GM21576 (cell line): ENCODE measurements at regions not wholly inside any gene's neighbourhood (a gene's known extent, or its start where the extent isn't known, plus 50 kb on each side); places are given as distances from the start of the nearest gene placed in this dataset.

Experiments used
- ATAC-seq: cut with Tn5 transposase; IDR thresholded peaks from one replicate; pipeline ENCODE4 v1.9.1; 2021; ENCODE audit warnings: mild to moderate bottlenecking, moderate library complexity; ENCODE audit not compliant: unreplicated experiment

DNA sequence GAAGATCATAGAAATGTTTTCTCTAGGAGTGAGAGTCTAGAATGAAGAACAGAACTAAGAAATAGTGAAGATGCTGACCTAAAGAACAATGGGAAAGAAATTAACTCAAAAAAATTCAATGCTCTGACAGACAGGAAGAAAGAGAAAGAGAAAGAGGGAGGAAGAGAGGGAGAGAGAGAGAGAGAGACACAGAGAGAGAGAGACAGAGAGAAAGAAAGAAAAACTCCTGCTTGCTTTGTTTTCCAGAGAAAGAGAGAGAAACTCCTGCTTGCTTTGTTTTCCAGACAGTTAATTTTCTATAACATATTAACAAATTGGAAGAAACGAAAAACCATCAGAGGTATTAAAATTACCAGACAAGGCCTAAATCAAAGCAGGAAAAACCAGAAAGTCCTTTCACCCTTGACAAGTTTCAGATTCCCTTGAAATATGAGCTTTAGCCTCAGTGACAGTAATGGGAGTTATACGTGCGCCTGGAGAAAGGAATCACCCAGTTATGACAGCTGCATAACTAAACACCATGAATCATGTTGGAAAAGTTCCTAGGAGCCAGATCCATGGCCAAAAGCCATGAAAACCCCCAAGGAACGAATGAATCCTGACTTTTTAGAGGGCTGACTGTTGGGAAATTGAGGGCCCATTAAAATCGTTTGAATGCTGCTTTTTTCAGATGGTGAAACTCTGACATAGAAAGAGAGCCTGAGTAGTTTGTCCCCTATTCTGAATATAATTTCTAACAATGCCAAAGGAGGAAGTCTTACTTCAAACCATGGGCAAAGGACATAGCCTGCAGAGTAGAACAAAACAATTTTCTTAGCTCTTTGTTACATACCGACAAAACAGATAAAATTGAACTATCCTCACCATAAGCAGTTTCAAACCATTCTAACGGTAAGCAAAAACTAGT, 228.6 kb upstream of the CHST9 start:
- ATAC-seq: no peak

DNA sequence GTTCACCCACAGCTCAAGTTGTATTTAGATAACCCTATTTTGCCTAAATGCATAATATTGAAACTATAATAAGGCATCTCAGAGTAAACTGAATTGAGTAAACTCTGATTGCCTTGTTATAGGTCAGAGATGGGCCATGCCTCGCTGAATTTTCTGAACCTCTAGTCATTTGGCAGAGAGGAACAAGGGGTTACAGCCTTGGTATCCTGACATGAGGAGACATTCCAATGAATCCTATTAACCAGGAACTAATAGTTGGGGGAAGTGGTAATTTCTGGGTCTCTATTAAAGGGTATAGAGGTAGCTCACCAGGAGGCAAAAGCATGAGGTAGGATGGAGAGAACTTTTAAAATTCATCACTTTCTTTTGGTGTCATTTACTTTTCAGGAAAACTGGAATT, 227.4 kb upstream of the CHST9 start:
- no peak for ATAC-seq

DNA sequence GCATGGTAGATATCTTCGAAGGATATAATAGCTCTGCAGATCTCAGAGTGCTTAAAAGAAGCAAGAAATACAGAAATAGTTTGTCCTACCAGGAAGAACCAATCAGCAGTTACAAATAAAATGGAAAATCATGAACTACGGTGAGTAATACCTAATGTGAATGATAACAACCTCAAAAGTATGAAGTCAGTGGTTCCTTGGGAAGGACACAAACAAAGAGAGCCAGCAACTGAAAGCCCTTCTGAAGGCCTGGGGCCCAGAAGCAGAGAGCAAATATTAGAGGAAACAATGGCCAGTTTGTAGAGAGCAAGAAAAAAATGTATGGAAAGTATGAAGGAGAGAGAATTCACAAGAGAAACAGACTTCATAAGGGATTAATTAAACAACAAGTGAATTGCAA, 226.8 kb upstream of the CHST9 start:
- ATAC-seq: no peak

DNA sequence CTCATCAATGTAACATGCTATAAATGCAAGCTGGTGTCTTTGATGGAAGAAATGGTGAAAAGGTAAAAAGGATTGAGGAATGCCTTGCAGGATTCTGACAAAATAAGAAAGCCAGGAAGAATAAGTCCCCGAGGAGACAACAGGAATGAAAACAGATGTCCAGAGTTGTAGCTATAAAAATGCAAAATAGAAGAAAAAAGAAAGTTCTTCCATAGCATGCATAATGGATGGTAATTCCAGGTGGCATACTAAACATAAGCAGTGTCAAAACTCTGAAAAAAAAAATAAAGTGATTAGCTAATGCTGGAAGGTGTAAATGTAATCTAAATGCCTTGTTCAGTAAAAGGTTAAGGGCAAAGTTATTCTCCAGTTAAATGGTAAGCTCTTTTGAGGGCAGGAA, 225.9 kb upstream of the CHST9 start:
- ATAC-seq: no peak

- ATAC-seq: no peak
These were observed 219.7 kb upstream of the CHST9 start for GRCh38 chr18:27404855-27405254.

DNA sequence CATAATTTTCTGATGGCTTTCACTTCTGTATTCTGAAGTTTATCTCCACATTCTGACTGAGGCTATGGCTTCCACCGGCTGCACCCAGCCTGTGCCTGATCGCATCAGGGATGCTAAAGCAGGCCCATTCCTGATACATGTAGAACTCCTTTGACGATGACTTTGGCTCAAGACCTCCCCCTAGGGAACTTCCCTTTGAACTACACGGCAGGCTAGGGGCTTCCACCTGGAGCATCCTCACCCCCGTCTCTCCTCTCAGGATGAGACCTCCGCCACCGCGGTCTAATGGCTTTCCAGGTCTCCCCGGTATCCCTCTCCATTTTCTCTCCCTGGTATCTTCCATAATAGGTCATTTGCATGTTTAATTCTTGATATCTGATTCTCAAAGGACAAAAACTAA, 214.9 kb upstream of the CHST9 start:
- no peak for ATAC-seq

GRCh38 chr18:27395752-27396151, 210.6 kb upstream of the CHST9 start:
- ATAC-seq: no peak

- no peak for ATAC-seq
These were observed 209.6 kb upstream of the CHST9 start for GRCh38 chr18:27394687-27395086.

- ATAC-seq: no peak
These were observed 197.6 kb upstream of the CHST9 start for GRCh38 chr18:27382567-27383216.

DNA sequence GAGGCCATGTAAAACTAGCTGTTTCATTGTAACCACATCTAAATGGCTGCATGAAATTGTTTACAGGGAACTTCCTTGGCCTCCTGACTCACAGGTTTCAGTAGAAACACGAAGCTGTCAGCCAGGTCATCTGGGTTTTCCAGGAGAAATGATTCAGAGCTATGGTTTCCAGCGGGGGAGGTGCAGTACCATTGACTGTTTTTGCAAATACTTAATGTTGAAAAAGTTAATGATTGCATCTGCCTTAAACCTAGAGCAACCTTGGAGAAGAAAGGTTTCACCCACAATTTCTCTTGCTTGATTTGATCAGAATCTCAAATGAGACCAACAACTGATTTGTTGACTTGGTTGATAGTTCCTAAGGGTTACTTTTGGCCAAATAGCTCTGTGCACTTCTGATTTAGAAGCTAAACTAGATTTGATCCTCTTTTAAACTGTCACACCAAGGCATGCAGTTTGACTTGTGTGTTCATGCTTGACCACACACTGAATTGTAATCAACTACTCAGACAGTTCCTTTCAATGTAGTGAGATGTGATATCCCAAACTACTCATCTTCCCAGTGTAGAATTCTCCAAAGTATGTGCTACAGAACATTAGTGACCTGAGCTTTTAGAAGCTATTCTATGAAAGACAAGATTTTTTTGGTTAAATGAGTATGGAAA, 193.5 kb upstream of the CHST9 start:
- no peak for ATAC-seq

GRCh38 chr18:27377251-27377650, 192.1 kb upstream of the CHST9 start:
- ATAC-seq: no peak

DNA sequence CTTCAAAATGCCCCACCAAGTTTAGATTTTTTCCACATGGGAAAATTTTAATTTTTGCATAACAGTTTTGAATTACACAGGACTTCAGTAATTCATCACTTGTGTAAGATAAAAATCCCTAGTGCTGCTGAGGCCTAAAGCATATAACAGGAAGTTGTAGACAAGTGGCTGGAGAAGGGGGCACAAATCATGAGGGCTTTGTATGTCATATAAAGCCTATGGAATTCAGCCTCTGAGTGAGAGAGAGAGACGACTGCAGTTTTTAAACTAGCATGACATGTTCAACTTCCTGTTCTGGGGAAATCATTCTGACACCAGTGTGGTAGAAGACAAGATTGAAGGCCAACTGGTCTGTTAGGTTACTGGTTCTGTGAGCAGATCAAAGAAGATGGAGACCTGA, 187.3 kb upstream of the CHST9 start:
- ATAC-seq: no peak

DNA sequence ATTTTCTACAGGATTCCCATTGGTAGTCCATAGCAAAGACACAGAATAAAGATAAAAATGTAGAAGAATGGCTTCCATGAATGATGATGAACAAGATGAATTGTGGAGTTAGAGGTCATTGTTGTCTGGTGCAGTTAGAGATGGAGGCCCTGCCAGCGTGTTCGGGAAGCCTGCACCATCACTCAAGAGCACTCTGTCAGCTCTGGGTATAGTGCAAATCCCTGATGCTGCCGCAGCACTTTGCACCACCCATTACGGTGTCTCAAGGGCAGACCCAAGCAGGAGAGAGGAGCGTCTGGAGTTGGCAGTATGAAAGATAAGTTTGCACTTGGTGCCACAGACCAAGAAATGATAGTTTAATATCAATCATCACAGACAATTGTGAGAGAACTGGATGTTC, 181.6 kb upstream of the CHST9 start:
- ATAC-seq: no peak

- no peak for ATAC-seq
These were observed 181.0 kb upstream of the CHST9 start for GRCh38 chr18:27366151-27366550.

DNA sequence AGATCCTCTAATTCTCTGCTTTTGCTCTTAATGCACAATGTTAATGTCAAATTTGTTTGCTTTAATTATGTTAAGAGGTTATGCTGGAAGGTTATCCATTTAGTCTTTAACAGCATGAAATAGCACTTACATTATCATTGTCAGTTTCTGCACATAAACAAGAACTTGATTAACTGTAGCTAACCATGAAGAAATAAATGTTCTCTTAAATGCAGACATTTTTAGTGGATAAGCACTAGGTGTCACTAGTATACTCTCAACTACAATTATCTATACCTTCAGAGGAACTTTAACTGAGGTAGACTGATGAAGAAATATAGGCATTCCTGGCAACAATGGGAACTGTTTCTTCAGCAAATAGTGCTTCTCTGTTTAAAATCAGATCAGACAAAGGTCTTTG, 178.8 kb upstream of the CHST9 start:
- no peak for ATAC-seq

- no peak for ATAC-seq
These were observed 176.4 kb upstream of the CHST9 start for GRCh38 chr18:27361477-27361876.

- ATAC-seq: no peak
These were observed 170.2 kb upstream of the CHST9 start for GRCh38 chr18:27355308-27355707.

- ATAC-seq: no peak
These were observed 168.2 kb upstream of the CHST9 start for GRCh38 chr18:27353273-27353672.

DNA sequence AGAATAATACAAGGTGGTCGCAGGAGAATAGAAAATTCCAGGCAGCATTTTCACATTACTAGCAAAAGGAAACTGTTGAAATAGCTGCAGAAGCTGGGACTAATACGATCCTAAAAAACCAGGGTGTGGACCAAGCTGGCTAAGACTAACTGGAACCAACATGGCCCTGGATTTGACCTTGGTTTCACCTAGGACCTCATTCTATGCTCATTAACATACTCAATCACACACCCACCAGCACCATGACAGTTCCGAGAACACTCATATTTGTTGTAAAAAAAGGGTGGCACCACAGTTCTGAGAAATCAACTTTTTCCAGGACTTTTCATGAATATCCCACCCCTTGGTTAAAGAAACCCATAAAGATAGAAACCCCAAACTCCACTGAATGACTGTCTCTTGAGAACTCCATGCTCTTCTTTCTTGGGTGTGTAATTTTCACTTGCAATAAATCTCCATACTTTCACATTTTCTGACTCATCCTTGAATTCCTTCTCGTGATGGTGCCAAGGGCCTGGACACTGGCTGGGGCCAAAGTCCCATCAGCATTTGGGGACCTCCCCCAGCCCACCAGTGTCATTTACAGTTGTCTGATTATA, 164.3 kb upstream of the CHST9 start:
- ATAC-seq: no peak

GRCh38 chr18:27331606-27332005, 146.5 kb upstream of the CHST9 start:
- ATAC-seq: no peak

DNA sequence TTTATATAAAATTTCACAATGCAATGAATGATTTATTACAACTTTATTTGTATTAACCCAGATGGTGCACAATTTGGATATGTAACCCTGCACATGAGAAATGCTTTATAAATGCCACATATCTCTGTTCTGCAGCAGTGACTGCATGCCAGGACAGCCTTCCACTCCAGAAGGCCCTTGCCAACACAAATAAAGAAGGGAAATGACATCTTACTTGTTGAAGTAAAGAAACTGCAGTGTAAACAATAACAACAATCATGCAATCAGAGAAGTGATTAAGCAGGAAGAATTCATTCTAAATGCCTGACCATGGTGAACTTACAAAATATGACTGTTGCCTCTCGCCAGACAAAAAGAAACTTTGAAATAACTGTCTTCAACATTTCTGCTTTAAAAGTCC, 129.9 kb upstream of the CHST9 start:
- no peak for ATAC-seq

- no peak for ATAC-seq
These were observed 128.6 kb upstream of the CHST9 start for GRCh38 chr18:27313678-27314077.
